GM18498 (cell line): ENCODE measurements at regions not wholly inside any gene's neighbourhood (a gene's known extent, or its start where the extent isn't known, plus 50 kb on each side); places are given as distances from the start of the nearest gene placed in this dataset.

Experiments used
- ATAC-seq: cut with Tn5 transposase; IDR thresholded peaks from one replicate; pipeline ENCODE4 v1.9.1; 2021; ENCODE audit warnings: mild to moderate bottlenecking, moderate library complexity; ENCODE audit not compliant: unreplicated experiment

GRCh38 chr2:133806564-133806963, 238.3 kb upstream of the NCKAP5 start:
- ATAC-seq = no peak

DNA sequence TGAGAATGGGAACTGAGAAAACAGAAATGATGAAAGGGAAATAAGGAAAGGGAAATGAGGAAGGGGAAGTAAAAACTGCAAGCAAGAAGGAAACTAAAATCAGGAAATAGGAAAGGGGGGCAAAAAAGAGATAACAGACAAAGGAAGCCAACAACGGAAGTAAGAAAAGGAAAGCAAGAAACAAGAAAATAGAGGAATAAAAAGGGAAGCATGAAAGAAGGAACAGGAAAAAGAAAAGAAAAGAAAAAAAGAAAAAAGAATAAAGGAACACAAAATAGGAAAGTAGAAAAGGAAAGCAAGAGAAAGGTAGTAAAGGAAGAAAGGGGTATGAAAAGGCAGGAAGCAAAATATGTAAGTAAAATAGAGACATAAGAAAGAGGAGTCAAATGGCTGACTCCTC, 241.2 kb upstream of the NCKAP5 start:
- ATAC-seq = no peak

- no peak for ATAC-seq
Observed at GRCh38 chr2:133810559-133810958, 242.3 kb upstream of the NCKAP5 start.

DNA sequence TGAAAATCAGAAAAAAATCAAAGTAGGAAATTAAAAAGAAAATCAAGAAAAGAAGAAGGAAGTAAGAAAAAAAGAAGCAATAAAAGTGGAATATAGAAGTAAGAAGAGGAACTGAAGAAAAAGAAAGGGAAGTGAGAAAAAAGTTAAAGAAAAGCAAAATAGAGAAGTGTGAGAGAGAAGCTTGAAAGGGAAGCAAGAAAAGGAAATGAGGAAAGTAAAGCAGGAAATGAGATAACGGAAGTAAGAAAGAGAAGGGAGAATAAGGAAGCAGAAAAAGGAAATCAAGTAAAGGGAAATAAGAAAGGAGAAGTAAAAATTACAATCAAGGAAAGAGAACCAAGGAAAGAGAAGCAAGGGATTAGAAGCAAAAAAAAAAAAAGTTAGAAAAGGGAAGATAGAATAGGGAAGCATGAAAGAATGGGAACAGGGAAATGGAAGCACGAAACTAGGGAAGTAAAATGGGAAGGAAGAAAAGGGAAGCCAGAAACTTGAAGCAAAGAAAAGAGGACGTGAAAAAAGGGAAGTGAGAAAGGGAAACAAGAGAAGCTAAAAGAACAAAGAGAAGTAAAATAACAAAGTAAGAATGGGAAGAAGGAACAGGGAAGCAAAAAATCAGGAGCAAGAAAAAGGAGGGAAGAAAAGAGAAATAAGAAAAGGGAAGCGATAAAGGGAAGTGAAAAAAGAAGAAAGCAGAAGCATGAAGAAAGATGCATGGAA, 243.3 kb upstream of the NCKAP5 start:
- no peak for ATAC-seq

- no peak for ATAC-seq
Observed at GRCh38 chr2:133812826-133813617, 244.8 kb upstream of the NCKAP5 start.

GRCh38 chr2:133814890-133815289, 246.6 kb upstream of the NCKAP5 start:
- ATAC-seq = no peak

DNA sequence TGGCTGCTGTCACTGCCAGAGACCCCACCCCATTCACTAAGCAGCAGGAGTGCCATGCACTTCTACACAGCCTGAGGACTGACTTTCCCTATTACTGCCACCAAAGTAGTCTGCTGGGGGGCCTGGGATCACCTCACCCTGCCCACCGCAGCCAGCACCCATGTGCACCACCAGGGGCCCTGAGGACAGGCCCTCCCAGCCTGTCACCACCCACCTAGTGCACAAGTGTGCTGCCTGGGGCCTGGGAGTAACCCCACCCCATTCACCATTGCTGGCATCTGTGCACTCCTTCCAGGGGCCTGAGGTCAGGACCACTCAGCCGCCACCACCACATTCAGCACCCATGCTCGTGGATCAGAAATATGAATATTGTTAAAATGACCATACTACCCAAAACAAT, 247.8 kb upstream of the NCKAP5 start:
- ATAC-seq = no peak

GRCh38 chr2:133817680-133818566, 249.7 kb upstream of the NCKAP5 start:
- no peak for ATAC-seq

- no peak for ATAC-seq
Observed at GRCh38 chr2:133818661-133819060, 250.4 kb upstream of the NCKAP5 start.

- ATAC-seq = no peak
Observed at GRCh38 chr2:133819906-133820305, 251.6 kb upstream of the NCKAP5 start.

DNA sequence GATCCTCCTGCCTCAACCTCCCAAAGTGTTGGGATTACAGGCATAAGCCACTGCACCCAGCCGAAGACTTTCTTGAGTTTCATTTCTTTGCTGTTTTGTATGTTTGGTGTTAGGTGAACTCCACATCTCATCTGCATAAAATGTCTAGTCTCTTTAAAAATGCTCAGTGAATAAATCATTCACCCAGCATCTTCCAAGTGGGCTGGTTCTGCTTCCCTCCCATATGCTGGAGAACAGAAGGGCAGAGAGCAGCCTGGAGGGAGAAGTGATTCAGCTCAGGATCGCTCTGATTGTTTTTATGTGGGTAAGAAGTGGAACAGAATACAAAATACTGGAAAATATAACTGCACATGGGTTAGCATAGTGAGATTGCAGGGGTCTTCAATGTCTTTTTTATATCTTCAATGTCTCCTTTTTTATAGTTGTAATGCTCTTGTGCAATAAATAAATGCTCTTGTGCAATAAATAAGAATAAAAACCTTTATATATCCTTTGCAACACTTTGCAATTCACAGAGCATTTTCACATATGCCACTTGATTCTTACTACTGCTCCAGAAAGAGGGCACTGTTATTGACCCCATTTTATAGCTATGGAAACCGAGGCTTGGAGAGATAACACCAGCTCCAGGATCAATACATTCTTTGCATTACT, 253.0 kb upstream of the NCKAP5 start:
- ATAC-seq = no peak

- ATAC-seq = no peak
Observed at GRCh38 chr2:133822517-133823225, 254.4 kb upstream of the NCKAP5 start.

DNA sequence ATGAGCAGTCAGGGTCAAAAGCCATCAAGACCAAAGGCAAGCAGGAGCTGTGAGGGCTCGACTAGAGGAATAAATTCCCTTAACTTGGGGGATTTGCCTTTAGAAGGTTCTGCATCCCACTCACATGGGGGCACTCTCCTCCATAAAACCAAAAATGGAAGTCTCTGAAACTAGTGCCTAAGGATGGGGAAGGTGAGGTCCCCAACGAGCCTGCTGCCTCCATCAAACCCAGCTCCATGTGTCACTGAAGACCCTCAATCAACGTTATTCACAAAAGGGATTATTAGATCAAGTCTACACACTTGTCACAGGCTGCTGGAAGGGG, 254.9 kb upstream of the NCKAP5 start:
- ATAC-seq = no peak

DNA sequence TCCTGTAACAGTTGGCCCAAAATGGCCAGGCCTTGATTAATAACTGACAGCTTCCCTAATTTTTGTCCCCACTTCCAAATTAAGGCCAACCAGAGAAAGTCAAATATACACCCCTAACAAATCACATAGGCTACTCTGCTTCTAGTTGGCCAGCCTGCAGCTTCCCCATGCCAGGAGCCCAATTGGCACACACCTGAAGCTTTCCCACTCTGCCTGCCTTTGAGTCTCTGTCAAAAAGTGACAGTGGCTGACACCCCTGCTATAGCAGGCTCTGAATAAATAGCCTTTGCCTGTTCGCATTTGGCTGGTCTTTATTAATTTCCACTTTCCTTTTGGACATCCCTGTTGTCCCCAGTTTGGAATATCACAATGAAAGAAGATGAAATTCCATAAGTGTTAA, 256.6 kb upstream of the NCKAP5 start:
- ATAC-seq = no peak

DNA sequence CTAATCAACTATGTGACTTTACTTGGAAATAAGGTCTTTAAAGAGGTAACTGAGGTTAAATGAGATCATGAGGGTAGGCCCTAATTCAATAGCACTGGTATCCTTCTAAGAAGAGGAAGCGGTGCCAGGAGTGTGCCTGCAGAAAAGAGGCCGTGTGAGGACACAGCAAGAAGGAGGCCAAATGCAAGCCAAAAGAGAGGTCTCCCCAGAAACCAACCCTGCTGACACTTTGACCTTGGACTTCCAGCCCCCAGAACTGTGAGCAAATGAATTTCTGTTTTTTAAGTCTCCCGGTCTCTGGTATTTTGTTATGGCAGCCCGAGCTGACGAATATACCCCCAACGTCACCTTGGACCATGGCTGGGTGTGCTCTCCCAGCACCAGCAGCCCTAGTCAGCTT, 257.5 kb upstream of the NCKAP5 start:
- ATAC-seq = no peak

DNA sequence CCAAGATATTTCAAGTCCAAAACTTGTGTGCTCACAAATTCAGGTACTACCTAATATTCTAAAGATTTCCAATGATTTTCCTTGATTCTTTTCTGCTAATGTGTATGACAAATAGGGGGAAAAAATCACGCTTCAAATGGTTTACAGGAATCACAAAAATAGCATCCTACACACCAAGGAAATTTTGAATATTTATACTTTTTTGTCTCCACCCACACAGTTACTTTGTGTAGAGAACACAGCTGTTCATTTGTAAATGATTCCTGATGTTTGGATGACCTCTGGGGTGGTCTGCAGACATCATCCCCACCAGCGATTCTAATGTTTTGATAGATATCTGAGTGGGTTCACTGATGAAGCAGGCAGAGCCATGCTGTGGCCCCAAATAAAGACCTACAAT, 260.6 kb upstream of the NCKAP5 start:
- ATAC-seq = no peak

GRCh38 chr2:133829450-133830020, 261.3 kb upstream of the NCKAP5 start:
- no peak for ATAC-seq

GRCh38 chr2:133833746-133834145, 265.5 kb upstream of the NCKAP5 start:
- no peak for ATAC-seq

- peak; percentile 78 for ATAC-seq
Observed at GRCh38 chr2:133835821-133836619, 267.8 kb upstream of the NCKAP5 start.
